A172 (cell line): ENCODE measurements at regions not wholly inside any gene's neighbourhood (a gene's known extent, or its start where the extent isn't known, plus 50 kb on each side); places are given as distances from the start of the nearest gene placed in this dataset.
"Not testable (repeated sequence)": the region's sequence is repeated elsewhere in the genome, so short reads cannot be mapped to it uniquely, and the experiment has no call there.

Experiments
- DNase-seq: peaks from one replicate; pipeline ENCODE4 v3.0.0-alpha.2; 2015; ENCODE audit warnings: low spot score

GRCh38 chr18:78448106-78448505, 531.5 kb upstream of the SALL3 start:
- no peak for DNase-seq

DNA sequence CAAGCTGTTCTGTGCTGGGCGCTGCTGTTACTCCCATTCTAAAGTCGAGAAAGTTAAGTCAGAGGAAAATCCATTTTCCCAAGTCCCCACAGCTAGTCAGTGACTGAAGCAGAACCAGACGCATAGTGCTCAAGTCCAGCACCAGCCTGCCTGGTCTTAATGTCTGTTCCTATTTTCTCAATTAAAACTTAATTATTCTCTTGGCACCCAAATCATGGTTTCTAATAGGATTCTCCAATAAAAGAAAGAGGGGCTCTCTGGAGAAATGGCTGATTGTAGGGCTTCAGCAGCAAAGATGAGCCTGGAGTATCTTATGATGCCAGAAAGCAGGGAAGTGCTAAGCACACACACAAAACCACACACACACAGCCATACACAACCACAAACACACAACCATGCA, 531.0 kb upstream of the SALL3 start:
- DNase-seq, result no peak

DNA sequence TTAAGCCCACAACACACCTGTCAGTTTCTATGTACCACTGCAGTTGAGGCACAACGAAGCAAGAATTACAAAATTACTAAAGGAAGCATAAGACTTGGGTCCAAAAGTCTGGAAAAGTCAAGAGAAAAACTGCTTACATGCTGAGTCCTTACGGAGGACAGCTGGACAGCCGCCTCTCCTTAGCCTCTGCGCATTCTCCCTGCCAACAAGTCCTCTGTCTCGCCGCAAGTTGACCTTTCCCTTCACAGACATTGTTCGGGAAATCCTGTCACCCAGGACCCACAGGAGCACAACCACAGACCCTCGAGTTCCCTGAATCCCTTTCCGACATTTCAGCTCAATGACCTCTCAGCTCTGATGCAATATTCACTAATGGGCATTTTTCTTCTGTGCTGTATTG, 525.4 kb upstream of the SALL3 start:
- DNase-seq, result no peak

- no peak for DNase-seq
These were observed 524.2 kb upstream of the SALL3 start for GRCh38 chr18:78455386-78455785.

GRCh38 chr18:78457011-78457410, 522.6 kb upstream of the SALL3 start:
- DNase-seq, result no peak

DNA sequence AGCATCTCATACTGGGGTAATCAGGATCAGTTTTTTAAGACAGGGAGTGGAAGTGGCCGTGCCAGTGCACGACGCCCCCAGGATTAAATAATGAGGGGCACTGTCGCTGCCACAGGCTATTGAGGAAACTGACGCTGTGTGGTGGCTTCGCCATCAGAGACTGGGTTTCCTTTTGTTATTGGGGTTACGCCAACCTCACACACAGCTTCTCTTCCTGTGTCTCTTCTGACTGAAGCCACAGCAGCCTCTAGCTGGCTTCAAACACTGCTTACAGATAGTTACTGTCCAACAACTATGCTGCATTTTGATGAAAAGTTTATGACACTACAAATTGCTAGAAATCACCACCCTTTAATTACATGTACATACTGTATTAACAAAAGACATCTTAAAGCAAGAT, 521.9 kb upstream of the SALL3 start:
- DNase-seq, result no peak

GRCh38 chr18:78458356-78458755, 521.3 kb upstream of the SALL3 start:
- DNase-seq, result no peak

DNA sequence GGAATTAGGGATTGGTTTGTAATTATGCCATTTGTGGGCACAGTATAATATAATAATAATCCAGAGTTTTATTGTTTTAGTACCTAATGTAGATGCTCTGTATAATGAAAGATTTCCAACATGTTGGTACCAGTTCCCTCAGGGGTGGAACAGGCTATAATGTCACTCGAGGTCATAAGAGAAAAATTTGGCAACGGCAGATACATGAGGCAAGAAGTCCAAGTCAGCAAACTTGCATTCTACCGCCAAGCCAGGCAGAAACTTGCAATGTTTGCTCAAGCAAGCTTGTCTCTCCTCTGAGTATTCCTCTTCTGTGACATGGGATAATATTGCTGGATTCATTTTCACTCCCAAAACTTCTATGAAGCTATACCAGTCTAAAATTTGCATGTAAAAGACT, 520.0 kb upstream of the SALL3 start:
- DNase-seq, result no peak

DNA sequence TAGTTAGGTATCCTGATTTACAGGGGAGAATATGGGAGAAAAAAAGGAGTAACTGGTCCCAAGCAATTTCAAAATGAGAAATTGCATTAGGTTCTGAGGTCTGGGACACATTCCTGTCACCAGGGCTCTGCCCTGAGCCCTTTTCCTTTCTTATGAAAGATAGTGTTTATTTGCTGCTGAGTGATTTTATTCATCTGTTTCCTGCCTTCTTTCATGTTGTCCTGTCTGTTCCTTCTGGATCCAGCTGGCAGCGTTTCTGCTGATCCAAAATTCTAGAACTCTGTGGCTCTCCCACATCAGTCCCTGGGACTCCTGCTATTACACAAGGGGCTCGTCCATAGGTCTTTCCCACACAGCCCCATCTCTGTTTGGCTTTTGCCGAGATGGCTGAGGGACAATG, 519.1 kb upstream of the SALL3 start:
- DNase-seq, result no peak

- DNase-seq, result no peak
These were observed 506.1 kb upstream of the SALL3 start for GRCh38 chr18:78473563-78473962.

- DNase-seq, result no peak
These were observed 501.8 kb upstream of the SALL3 start for GRCh38 chr18:78477840-78478239.

- DNase-seq, result no peak
These were observed 500.2 kb upstream of the SALL3 start for GRCh38 chr18:78479443-78479842.

GRCh38 chr18:78480262-78481054, 499.2 kb upstream of the SALL3 start:
- DNase-seq, result no peak

- DNase-seq, result no peak
These were observed 497.2 kb upstream of the SALL3 start for GRCh38 chr18:78482378-78482777.

GRCh38 chr18:78487649-78488048, 492.0 kb upstream of the SALL3 start:
- no peak for DNase-seq

DNA sequence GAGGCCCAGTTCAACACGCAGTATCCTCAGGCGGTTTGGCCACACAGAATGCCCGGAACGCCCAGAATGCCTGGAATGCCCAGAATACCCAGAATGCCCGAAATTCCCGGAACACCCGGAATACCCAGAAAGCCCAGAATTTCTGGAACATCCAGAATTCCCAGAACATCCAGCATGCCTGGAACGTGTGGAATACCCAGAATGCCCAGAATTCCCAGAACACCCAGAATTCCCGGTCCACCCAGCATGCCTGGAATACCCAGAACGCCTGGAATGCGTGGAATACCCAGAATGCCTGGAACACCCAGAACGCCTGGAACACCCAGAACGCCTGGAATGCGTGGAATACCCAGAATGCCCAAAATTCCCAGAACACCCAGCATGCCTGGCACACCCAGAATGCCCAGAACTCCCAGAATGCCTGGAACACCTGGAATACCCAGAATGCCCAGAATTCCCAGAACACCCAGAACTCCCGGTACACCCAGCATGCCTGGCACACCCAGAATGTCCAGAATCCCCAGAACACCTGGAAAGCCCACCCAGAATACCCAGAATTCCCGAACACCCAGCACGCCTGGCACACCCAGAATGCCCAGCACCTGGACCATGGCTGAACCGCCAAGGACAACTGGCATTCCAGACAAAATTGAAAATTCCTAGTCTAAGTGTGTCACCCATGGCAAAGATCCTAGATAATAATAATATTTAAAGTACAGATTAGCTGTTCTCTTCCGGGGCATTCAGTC, 487.4 kb upstream of the SALL3 start:
- DNase-seq, result no peak

- no peak for DNase-seq
These were observed 486.7 kb upstream of the SALL3 start for GRCh38 chr18:78492813-78493371.

GRCh38 chr18:78493490-78493889, 486.1 kb upstream of the SALL3 start:
- not testable (repeated sequence) for DNase-seq

DNA sequence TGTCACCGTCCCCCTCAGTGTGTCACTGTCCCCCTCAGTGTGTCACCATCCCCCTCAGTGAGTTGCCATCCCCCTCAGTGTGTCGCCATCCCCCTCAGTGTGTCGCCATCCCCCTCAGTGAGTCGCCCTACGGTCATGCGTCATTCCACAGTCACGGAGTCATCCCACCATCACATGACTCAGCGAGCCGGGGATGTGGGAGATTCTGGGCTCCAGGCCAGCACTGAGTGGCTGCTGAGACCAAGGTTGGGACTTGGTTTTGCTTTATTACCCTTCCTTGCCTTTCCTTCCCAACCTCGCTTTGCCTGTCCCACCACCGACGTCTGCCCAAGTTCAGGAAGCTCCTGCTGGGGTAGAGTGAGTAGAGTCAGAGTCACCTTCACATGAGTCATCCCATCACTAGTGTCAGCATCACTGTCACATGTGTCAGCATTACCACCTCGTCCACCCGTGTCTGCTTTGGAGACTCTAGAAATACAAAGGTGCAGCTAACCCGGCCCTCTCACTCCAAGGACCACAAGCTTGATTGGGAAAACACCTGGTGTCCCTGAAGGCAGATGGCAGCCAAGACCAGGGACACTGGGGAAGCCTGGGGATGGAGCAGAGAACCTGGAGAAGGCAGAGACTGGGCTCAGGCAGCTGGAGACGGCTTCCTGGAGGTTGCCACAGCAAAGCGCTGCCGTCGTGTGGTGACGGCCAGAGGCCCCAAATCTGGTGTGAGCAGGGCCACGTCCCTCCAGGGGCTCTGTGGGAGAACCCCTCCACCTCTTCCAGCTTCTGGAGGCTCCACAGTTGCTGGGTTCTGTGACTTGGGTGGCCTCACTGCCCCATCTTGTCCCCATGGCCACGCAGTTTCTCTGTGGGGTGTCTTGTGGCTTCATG, 485.2 kb upstream of the SALL3 start:
- peak; percentile 23 for DNase-seq

- no peak for DNase-seq
These were observed 484.1 kb upstream of the SALL3 start for GRCh38 chr18:78495550-78495949.

DNA sequence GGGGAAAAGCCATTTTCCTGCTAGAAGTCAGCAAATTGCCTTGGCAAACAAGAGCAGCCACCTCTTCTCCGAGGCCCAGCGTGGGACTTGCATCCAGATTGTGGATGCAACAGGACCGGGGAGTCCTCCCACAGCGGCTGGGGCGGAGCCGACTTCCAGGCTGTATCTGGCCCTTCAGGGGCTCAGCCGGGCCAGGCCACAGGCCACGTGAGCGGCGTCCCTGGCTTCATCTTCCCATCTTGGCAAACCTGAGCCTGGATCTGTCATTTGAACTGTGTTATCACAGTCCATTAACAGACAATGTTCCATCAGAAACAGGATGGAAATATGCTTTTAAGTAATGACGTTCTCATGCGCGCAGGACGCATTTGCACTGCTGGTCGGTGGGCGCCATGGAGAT, 483.5 kb upstream of the SALL3 start:
- no peak for DNase-seq

DNA sequence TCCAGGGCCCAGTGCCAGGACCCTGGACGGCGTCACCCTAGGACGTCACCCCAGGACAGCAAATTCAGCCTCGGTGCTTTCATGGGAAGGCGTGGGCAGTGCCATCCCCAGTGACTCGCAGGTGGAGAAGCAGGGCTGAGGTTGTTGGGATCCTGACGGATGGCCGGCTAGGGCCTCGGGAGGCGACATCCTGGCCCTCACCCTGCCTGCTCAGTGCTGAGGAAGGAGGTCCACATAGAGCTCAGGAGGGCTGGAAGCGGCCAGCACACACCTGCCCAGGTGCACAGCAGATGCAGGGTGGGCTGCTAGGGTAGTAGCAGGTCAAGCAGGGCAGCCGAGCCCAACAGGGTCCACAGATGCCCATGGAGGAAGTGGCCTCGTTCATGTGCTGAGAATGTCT, 482.0 kb upstream of the SALL3 start:
- DNase-seq, result no peak
